ENCODE measurements at regions not wholly inside any gene's neighbourhood (a gene's known extent, or its start where the extent isn't known, plus 50 kb on each side); places are given as distances from the start of the nearest gene placed in this dataset.
"Not testable (repeated sequence)": the region's sequence is repeated elsewhere in the genome, so short reads cannot be mapped to it uniquely, and the experiment has no call there.

- DNase-seq (ENCODE audit: low read depth): no peak
- H3K4me3 ChIP-seq (ENCODE audit: low read depth, low read length): no peak overlapping the region
Observed at GRCh38 chr1:5769760-5770159, 222.5 kb downstream of the NPHP4 start.

DNA sequence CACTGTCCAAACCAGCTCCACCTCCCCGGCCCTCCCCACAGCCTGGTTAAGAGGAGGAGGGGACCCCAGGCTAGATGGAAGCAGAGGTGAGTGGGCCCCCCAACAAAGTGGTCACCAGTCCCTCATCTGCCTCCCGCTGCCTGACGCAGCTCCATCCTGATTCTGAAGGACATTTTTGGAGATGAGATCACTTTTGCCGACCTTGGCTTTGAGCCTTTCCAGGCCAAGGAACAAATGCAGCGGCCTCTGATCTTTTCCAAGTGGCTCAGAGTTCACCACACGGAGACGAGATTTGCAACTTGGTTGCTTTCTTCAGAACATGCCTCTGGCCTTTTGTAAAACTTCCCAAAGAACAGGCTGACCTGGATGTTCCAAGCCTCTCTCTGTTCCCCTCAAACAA, 223.1 kb downstream of the NPHP4 start:
- H3K4me3 ChIP-seq (ENCODE audit: low read depth, low read length): no peak overlapping the region
- DNase-seq (ENCODE audit: low read depth): no peak

GRCh38 chr1:5768014-5768413, 224.2 kb downstream of the NPHP4 start:
- no peak overlapping the region for H3K4me3 ChIP-seq (ENCODE audit: low read depth, low read length)
- no peak for DNase-seq (ENCODE audit: low read depth)

GRCh38 chr1:5766996-5767395, 225.2 kb downstream of the NPHP4 start:
- H3K4me3 ChIP-seq (ENCODE audit: low read depth, low read length); DNase-seq (ENCODE audit: low read depth): not testable (repeated sequence)

- no peak overlapping the region for H3K4me3 ChIP-seq (ENCODE audit: low read depth, low read length)
- no peak for DNase-seq (ENCODE audit: low read depth)
Observed at GRCh38 chr1:5765997-5766913, 226.0 kb downstream of the NPHP4 start.

DNA sequence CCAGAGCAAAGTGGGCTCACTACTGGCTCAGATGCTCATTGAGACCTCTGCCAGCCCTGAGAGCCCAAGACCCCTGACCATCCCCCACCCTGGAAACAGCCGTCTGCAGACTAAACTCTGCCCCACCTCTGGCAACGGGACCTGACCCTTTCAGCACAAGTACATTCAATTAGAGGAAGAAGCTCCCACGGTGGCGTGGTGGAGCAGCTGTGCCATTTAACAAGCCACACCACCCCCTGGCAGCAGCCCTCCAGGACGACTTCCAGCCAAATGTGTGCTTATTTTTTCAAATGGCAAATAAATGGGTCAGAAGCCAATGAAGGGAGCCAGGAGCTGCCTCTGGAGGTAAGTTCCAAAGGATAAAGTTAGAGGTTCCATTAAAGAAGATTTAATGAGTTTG, 226.7 kb downstream of the NPHP4 start:
- DNase-seq (ENCODE audit: low read depth): no peak
- no peak overlapping the region for H3K4me3 ChIP-seq (ENCODE audit: low read depth, low read length)

DNA sequence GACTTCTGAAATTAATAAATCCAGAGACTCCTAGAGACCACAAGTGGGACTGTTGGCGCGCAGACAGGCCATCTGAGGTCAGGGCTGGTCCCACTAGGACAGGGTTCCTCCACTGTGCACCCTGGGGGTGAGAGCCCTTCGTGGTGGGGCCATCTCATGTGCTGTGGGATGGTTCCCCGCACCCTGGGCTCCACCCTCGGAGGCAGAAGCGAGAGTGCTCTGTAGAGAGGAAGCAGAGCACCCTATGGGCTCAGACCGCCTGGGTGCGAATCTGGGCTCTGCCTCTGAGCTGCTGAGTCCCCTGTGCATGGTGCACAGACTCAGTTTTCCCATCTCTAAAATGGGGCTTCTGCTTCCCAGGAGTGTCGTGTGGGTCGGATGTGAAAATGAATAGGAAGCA, 227.3 kb downstream of the NPHP4 start:
- no peak for DNase-seq (ENCODE audit: low read depth)
- H3K4me3 ChIP-seq (ENCODE audit: low read depth, low read length): no peak overlapping the region

GRCh38 chr1:5764464-5764863, 227.8 kb downstream of the NPHP4 start:
- H3K4me3 ChIP-seq (ENCODE audit: low read depth, low read length): no peak overlapping the region
- DNase-seq (ENCODE audit: low read depth): no peak

GRCh38 chr1:5763696-5764370, 228.4 kb downstream of the NPHP4 start:
- no peak overlapping the region for H3K4me3 ChIP-seq (ENCODE audit: low read depth, low read length)
- no peak for DNase-seq (ENCODE audit: low read depth)

GRCh38 chr1:5758859-5759578, 233.2 kb downstream of the NPHP4 start:
- no peak overlapping the region for H3K4me3 ChIP-seq (ENCODE audit: low read depth, low read length)
- no peak for DNase-seq (ENCODE audit: low read depth)

DNA sequence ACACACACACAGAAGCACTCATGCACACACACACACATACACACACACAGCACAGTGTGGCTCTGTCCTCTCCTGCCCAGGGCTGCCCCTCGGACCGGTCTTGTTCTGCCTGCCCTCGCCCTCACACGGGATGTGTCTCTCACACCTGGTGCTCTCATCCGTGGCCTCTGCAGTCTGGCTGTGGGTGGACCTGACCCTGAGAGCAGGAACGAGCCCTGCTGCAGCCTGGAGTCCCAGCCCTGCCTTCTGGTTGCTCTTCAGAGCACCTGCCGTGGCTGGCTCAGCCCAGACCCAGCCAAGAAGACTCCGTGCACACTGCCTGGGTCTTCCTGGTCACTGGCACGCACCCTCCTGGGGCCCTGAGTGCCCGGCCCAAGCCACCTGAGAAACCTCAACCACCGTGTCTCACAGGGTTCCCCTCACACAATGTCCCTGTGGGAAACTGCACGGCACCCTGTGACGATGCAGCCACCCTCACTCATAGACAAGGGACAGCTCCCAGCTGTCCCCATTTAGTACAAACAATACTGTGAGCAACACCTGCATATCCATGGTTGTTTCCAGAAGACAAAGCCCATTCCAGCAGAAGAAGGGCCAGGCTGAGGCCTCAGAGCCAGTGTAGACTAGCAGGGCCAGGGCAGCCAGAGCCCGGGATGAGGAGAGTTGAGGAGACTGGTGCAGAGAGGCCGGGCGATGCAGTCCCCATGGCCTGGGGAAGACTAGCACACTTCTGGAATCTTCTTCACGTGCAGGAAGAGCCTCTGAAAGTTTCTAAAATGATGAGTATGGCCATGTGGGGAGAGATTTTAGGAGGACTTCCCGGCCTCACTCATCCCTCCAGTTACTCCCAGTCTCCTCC, 234.0 kb downstream of the NPHP4 start:
- H3K4me3 ChIP-seq (ENCODE audit: low read depth, low read length): no peak overlapping the region
- no peak for DNase-seq (ENCODE audit: low read depth)

DNA sequence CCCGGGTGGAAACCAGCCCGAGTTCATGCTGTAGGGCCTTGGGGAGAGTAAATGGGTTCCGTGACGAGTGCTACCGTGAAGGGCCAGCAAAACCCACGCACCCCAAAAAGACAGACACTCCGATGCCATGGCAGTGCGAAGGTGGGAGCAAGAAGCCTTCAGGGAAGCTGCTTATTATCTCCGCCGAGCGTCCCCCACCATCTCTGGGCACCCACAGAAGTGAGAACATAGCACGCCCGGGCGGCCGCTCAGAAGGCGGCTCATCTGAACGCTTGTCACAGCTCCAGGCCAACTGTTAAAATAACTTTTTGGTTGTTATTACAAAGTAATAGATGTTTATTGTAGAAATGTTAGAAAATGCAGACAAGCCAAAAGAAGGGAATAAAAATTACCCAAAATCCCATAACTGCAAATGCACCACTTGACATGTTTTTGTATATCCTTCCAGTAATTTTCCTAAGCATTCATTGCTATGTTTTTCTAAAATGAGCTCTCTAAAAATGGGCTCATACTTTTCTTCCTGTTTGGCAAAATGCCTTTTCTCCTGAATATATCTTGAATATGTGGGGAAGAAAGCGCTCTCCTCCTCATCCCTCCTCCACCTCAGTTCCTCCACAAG, 234.9 kb downstream of the NPHP4 start:
- H3K4me3 ChIP-seq (ENCODE audit: low read depth, low read length): no peak overlapping the region
- DNase-seq (ENCODE audit: low read depth): no peak

GRCh38 chr1:5756434-5757186, 235.6 kb downstream of the NPHP4 start:
- H3K4me3 ChIP-seq (ENCODE audit: low read depth, low read length): no peak overlapping the region
- DNase-seq (ENCODE audit: low read depth): no peak

GRCh38 chr1:5755552-5756125, 236.6 kb downstream of the NPHP4 start:
- H3K4me3 ChIP-seq (ENCODE audit: low read depth, low read length): no peak overlapping the region
- DNase-seq (ENCODE audit: low read depth): no peak

DNA sequence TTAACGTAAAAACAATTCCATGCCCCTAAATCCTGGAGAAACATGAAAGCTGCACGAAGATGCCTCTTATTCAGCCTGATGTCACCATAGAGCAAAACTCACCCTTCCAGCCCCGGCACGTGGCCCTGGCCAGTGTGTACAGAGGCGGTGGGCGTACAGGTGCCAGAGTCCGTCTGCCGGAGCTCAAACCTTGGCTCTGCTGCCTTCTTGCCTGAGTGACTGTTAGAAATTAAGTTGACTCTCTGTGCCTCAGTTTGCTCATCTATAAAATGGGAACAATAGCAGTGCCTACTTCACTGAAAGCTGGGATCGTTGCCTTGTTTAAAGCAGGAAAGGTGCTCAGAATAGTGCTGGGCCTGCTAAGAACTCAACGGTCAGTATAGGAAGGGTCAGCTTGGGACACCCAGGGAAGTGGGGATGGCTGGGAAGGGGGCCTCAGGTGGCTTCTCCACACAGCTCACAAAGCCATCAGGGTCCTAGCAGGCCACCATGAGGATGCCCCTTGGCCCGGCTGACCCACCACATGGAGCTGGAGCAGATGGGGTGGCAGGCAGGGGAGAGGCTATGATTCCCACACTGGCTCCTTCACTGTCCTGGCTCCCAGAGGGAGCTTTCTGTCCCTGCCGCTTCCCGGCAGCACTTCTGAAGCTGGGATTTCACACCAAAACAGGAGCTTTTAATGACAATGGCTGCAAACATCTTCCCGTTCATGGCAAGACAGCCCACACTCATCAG, 237.2 kb downstream of the NPHP4 start:
- no peak overlapping the region for H3K4me3 ChIP-seq (ENCODE audit: low read depth, low read length)
- DNase-seq (ENCODE audit: low read depth): no peak

DNA sequence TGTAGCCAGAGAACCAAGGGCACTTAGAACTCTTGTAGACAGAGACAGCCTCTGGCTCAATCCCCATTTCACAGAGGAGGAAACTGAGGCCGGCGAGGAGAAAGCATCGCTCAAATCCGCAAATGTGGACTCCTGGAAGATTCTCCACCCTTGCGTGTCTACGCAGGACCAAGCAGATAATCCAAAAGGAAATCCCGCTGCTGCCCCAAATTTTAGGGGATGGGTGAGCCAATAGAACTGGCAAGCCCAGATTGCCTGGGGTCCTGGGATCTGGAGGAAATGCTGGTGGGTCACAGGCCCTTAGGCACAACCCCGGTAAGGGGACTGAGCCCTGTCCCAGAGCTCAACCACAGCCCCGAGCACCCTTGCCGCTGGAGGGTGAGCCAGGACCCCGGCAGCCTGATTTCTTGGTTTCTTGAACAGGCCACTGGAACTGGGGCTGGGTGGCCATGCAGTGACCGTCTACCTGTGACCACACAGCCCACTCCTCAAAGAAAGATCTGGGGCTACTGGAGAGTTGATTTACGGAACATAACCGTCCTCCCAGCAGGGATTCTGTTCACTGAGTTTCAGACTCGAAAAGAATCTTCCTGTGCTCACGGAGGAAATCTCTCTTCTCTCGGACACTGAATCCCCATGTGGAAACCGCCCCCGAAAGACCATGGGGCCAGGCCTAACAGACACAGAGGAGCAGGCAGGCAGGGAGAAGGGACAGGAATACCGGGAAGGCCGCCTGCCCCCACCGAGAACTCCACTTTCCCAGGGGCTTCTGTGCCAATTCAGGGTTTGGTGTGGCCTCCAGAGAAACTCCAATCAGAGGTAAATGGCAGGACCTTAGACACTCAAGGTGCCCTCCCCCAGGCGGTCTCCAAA, 238.4 kb downstream of the NPHP4 start:
- H3K4me3 ChIP-seq (ENCODE audit: low read depth, low read length): no peak overlapping the region
- DNase-seq (ENCODE audit: low read depth): no peak
